GM18517 (cell line): ENCODE measurements at regions not wholly inside any gene's neighbourhood (a gene's known extent, or its start where the extent isn't known, plus 50 kb on each side); places are given as distances from the start of the nearest gene placed in this dataset.
"Not testable (repeated sequence)": the region's sequence is repeated elsewhere in the genome, so short reads cannot be mapped to it uniquely, and the experiment has no call there.

Experiments used
- ATAC-seq: cut with Tn5 transposase; IDR thresholded peaks from one replicate; pipeline ENCODE4 v1.9.1; 2021; ENCODE audit warnings: mild to moderate bottlenecking, moderate library complexity; ENCODE audit not compliant: unreplicated experiment

- ATAC-seq: no peak
These were observed 286.6 kb downstream of the LIG4 start for GRCh38 chr13:107928762-107929161.

GRCh38 chr13:107927557-107927956 lies 287.8 kb downstream of the LIG4 start:
- no peak for ATAC-seq

GRCh38 chr13:107926515-107926914 lies 288.8 kb downstream of the LIG4 start:
- ATAC-seq: not testable (repeated sequence)

- ATAC-seq: not testable (repeated sequence)
These were observed 298.4 kb downstream of the LIG4 start for GRCh38 chr13:107916902-107917301.

- ATAC-seq: no peak
These were observed 302.6 kb downstream of the LIG4 start for GRCh38 chr13:107912745-107913144.

- ATAC-seq: no peak
These were observed 308.1 kb downstream of the LIG4 start for GRCh38 chr13:107907065-107907805.

GRCh38 chr13:107906131-107906530 lies 309.2 kb downstream of the LIG4 start:
- no peak for ATAC-seq

- ATAC-seq: no peak
These were observed 313.3 kb downstream of the LIG4 start for GRCh38 chr13:107901996-107902562.

- ATAC-seq: no peak
These were observed 314.1 kb downstream of the LIG4 start for GRCh38 chr13:107901230-107901629.

- no peak for ATAC-seq
These were observed 314.6 kb downstream of the LIG4 start for GRCh38 chr13:107900775-107901174.

GRCh38 chr13:107886118-107886517 lies 329.2 kb downstream of the LIG4 start:
- ATAC-seq: no peak

GRCh38 chr13:107884564-107884963 lies 330.8 kb downstream of the LIG4 start:
- no peak for ATAC-seq

GRCh38 chr13:107883561-107884175 lies 331.7 kb downstream of the LIG4 start:
- ATAC-seq: no peak

- ATAC-seq: no peak
These were observed 332.4 kb downstream of the LIG4 start for GRCh38 chr13:107882708-107883560.

- no peak for ATAC-seq
These were observed 334.0 kb downstream of the LIG4 start for GRCh38 chr13:107881362-107881761.

- ATAC-seq: no peak
These were observed 340.9 kb downstream of the LIG4 start for GRCh38 chr13:107874456-107874855.

- ATAC-seq: no peak
These were observed 341.4 kb downstream of the LIG4 start for GRCh38 chr13:107873926-107874325.

- no peak for ATAC-seq
These were observed 344.9 kb downstream of the LIG4 start for GRCh38 chr13:107870400-107870799.

- no peak for ATAC-seq
These were observed 347.4 kb downstream of the LIG4 start for GRCh38 chr13:107867701-107868661.

GRCh38 chr13:107866941-107867623 lies 348.3 kb downstream of the LIG4 start:
- no peak for ATAC-seq
